ENCODE measurements at regions not wholly inside any gene's neighbourhood (a gene's known extent, or its start where the extent isn't known, plus 50 kb on each side); places are given as distances from the start of the nearest gene placed in this dataset.

DNA sequence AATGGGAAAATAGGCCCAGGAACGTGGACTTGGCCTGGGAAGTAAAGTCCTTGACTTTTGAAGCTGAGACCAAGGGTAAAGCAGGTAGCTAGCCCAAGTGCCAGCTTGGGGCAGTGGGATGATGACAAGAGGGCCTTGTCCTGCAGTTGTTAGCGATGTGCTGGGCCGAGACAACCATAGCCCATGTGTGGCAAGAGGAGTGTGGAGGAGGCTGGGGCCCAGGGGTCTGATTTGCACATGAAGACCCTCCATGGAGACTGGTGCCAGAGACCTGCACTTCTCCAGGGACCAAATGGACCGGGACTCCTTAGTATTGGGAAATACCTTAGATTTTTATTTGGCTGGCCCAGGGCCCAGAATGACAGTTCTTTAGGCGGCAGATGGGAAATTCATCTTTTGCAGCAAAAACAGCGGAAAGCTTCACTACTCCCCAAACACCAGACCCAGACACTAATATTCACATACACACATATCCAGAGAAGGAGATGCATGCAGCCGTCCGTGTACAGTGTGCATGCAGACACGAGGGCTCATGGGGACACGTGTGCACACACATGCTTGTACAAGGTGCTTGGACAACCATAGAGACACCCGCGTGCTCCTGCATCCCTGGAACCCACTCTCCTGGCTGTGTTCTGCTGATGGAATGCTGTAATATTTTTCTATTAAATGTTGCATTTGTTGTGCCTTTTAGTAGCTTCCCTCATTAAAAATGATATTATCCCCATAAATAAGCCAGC is 78.1 kb upstream of the CSF3R start:
- intact Hi-C loops (cut with DNase I): no loop called here
- WGBS, 3 donors: 67 to 71% (median 71%) methylated on average over 12 of the region's 12 CpGs
- Histone ChIP-seq H3K36me3 (ENCODE audit: insufficient read depth in 1 of 2, low read depth in 1 of 2) (no peaks in the 10 kb centered on the region), H3K27me3 (ENCODE audit: insufficient read depth in 3 of 3, low read length in 2 of 3) (peaks cover 0 to 14% (median 0%) of the 10 kb centered on the region in 3 donors), H3K27ac (no peak overlapping the region), H3K4me3 (no peak overlapping the region), H3K9me3 (no peaks in the 10 kb centered on the region), H3K4me1 (no peaks in the 10 kb centered on the region)
- TF ChIP-seq, protein P1, sequence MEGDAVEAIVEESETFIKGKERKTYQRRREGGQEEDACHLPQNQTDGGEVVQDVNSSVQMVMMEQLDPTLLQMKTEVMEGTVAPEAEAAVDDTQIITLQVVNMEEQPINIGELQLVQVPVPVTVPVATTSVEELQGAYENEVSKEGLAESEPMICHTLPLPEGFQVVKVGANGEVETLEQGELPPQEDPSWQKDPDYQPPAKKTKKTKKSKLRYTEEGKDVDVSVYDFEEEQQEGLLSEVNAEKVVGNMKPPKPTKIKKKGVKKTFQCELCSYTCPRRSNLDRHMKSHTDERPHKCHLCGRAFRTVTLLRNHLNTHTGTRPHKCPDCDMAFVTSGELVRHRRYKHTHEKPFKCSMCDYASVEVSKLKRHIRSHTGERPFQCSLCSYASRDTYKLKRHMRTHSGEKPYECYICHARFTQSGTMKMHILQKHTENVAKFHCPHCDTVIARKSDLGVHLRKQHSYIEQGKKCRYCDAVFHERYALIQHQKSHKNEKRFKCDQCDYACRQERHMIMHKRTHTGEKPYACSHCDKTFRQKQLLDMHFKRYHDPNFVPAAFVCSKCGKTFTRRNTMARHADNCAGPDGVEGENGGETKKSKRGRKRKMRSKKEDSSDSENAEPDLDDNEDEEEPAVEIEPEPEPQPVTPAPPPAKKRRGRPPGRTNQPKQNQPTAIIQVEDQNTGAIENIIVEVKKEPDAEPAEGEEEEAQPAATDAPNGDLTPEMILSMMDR (IDR thresholded peaks at IDR 0.05): no peak
- ATAC-seq: no peak
- no peak for DNase-seq

DNA sequence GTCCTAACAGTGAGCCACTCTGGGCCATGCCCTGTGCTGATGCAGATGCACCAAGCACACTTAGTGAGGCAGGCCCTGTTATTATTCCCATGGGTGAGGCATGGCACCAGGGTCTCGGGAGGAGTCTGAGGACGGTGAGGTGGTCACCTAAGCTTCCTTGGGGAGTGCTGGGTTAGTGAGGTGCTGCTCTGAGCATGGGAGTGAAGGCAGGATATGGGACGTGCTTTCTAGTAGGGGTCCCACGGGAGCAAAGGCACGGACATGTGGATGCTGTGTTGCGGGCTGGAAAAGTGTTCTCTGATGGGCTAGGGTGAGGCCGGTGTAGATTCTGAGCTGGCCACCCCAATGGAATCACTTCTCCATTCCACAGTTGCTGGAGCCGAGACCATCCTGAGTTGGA is 77.5 kb upstream of the CSF3R start:
- Histone ChIP-seq H3K4me1 (no peaks in the 10 kb centered on the region), H3K27ac (no peak overlapping the region), H3K9me3 (no peaks in the 10 kb centered on the region), H3K27me3 (ENCODE audit: insufficient read depth in 3 of 3, low read length in 2 of 3) (peaks cover 0 to 10% (median 0%) of the 10 kb centered on the region in 3 donors), H3K36me3 (ENCODE audit: insufficient read depth in 1 of 2, low read depth in 1 of 2) (no peaks in the 10 kb centered on the region), H3K4me3 (no peak overlapping the region)
- ATAC-seq: no peak
- WGBS, 3 donors: 62 to 72% (median 67%) methylated on average over 8 of the region's 8 CpGs
- intact Hi-C loops (cut with DNase I): no loop called here
- TF ChIP-seq, protein P1 (IDR thresholded peaks at IDR 0.05): no peak
- DNase-seq: no peak

DNA sequence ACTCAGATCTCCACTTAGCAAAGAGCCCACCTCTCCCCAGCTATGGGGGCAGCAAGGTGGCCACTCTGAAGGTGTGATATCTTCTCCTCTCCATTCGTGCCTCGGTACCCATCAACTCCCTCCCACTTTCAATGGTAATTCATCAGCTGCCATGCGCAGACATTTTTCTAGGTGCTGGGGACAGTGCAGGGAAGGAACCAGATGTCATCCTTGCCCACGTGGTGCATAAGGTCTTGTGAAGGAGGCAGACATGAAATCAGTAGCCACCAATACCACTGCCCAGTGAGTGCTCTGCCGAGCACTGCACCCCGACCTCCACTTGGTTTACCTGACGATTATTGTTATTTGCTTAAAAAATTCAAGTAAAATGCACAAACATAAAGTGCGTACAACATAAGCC is 76.3 kb upstream of the CSF3R start:
- no peaks in the 10 kb centered on the region for H3K4me1 ChIP-seq
- no peak for ATAC-seq
- H3K9me3 ChIP-seq: no peaks in the 10 kb centered on the region
- DNase-seq: no peak
- TF ChIP-seq, protein P1 (IDR thresholded peaks at IDR 0.05): no peak
- no peak overlapping the region for H3K27ac ChIP-seq
- 59 to 79% (median 66%) methylated on average over 8 of the region's 8 CpGs for WGBS, 3 donors
- no peak overlapping the region for H3K4me3 ChIP-seq
- intact Hi-C loops (cut with DNase I): loop anchor here in 1 of 2 donors (5.0 kb wide), 1 partner anchor 873 kb away; no protein-coding TSS in a partner anchor
- no peaks in the 10 kb centered on the region for H3K36me3 ChIP-seq (ENCODE audit: insufficient read depth in 1 of 2, low read depth in 1 of 2)
- H3K27me3 ChIP-seq (ENCODE audit: insufficient read depth in 3 of 3, low read length in 2 of 3): peaks cover 0 to 12% (median 4%) of the 10 kb centered on the region in 3 donors

DNA sequence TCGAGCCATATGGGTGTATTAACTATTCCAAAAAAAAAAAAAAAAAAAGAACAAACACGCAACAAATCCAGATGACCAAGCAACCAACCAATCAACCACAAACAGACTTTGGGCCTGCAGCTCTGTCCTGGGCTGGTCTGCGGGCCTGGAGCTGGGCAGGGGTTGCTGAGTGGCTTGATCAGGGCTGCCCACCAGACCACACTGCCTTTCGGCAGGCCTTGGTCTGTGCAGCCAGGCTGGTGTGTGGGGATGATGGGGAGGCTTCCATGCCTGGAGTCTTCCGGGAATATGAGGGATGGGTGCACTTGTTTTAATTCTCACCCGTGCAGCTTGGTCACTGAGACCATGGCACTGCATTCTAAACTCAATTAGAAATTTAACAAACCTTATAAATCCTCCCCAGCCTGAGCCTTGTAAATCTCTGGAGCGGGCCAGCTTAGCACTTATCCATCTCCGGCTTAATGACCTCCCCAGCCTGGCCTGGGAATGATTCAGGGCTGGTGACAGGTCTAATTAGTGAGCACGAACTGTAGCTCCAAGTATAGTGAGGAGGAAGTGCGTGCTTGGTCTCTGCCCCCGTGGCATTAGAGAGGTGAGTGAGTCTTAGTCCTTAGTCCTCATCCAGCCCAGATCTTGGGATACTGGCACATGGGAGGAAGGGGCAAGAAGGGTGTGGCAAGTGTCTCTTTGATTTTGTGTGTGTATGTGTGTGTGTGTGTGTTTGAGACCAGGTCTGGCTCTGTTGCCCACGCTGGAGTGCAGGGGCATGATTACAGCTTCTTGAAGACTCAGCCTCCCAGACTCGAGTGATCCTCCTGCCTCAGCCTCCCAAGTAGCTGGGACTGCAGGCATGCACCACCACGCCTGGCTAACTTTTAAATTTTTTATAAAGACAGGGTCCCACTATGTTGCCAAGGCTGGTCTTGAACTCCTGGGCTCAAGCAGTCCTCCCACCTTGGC is 74.6 kb upstream of the CSF3R start:
- intact Hi-C loops (cut with DNase I): loop anchor here in 1 of 2 donors (5.0 kb wide), 1 partner anchor 875 kb away; no protein-coding TSS in a partner anchor
- ATAC-seq: no peak

More for the DNA sequence above, 74.6 kb upstream of the CSF3R start:
- Histone ChIP-seq H3K36me3 (ENCODE audit: insufficient read depth in 1 of 2, low read depth in 1 of 2) (no peaks in the 10 kb centered on the region), H3K27ac (no peak overlapping the region), H3K27me3 (ENCODE audit: insufficient read depth in 3 of 3, low read length in 2 of 3) (peaks cover 4 to 30% (median 4%) of the 10 kb centered on the region in 3 donors), H3K9me3 (no peaks in the 10 kb centered on the region), H3K4me1 (no peaks in the 10 kb centered on the region), H3K4me3 (no peak overlapping the region)
- 46 to 53% (median 51%) methylated on average over 14 of the region's 14 CpGs for WGBS, 3 donors
- TF ChIP-seq, protein P1 (IDR thresholded peaks at IDR 0.05): no peak
- no peak for DNase-seq
